IPS-18c (cell line): ENCODE measurements at regions not wholly inside any gene's neighbourhood (a gene's known extent, or its start where the extent isn't known, plus 50 kb on each side); places are given as distances from the start of the nearest gene placed in this dataset.

Experiments used
- H3K4me3 ChIP-seq: 2 replicates; pipeline ENCODE4 v1.7.0; 2013; ENCODE audit warnings: low read depth, mild to moderate bottlenecking, low read length, moderate library complexity; ENCODE audit not compliant: insufficient read depth
- H3K9me3 ChIP-seq: one replicate; pipeline ENCODE4 v1.6.1; 2013; ENCODE audit warnings: mild to moderate bottlenecking, low read length, moderate library complexity; ENCODE audit not compliant: control insufficient read depth, insufficient read depth

GRCh38 chr11:121800731-121801393, 315.2 kb downstream of the BLID start:
- Histone ChIP-seq H3K9me3 (no peaks in the 10 kb centered on the region), H3K4me3 (no peak overlapping the region)

DNA sequence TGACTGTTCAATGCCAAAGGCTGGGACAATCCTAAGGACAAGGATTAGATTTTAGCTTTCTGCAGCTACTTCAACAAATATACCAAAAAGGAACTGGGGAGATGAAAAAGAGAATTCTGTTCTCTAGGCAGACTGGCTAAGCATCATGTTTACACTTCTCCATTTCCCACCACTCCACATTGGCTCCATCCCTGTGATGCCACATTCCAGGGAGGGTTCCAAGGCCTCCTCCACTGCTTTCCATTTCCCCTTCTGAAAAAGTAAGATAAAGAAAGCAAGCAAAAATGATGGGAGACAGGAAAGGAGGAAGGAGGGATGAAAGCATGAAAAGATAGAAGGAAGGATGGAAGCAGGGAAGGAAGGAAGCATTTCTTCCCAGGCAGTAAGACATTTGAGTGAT, 315.8 kb downstream of the BLID start:
- H3K4me3 ChIP-seq, result no peak overlapping the region; the same call in 1 of the 2 replicates
- H3K9me3 ChIP-seq, result no peaks in the 10 kb centered on the region

DNA sequence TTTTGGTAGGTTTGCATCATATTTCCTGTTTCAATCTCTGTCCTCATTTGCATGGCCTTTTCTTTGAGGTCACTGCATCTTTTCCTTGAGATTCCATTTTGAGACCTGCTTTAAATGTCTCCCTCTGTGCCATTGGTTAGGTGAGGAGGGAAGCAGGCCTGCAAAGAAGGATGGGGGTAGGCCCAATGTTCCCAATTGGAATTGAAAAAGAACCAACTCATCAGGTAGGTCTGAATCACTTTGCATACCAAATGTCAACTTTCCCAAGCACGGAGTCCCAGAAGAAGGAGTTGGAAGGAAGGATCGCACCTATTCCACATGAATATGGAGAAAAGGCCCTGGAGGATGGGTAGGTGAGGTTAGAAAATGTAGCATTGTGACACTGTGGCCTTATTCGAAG, 318.5 kb downstream of the BLID start:
- no peaks in the 10 kb centered on the region for H3K9me3 ChIP-seq
- H3K4me3 ChIP-seq, result no peak overlapping the region

DNA sequence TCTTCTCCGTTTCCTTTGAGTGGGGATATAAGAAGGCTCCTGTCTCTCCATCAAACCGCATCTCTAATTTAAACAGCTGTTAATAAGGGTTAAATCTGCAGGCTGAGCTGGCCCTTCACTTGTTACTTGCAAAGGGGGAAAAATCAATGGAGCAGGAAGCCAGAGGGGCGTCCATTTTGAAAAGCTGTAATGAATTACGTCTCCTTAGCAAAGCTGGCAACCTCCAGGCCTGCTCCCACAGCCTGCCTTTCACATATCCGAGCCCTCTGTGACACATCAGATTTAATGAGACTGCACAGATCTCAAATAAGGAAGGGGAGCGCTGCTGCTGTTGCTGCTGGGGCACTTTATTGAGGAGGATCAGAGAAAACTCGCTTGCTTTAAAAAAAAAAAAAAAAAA, 320.8 kb downstream of the BLID start:
- Histone ChIP-seq H3K4me3 (no peak overlapping the region), H3K9me3 (no peaks in the 10 kb centered on the region)

- Histone ChIP-seq H3K4me3 (no peak overlapping the region), H3K9me3 (no peaks in the 10 kb centered on the region)
These were observed 321.3 kb downstream of the BLID start for GRCh38 chr11:121794671-121795141.

GRCh38 chr11:121793916-121794315, 322.1 kb downstream of the BLID start:
- no peak overlapping the region for H3K4me3 ChIP-seq
- H3K9me3 ChIP-seq, result no peaks in the 10 kb centered on the region

GRCh38 chr11:121793291-121793690, 322.7 kb downstream of the BLID start:
- no peaks in the 10 kb centered on the region for H3K9me3 ChIP-seq
- no peak overlapping the region for H3K4me3 ChIP-seq

DNA sequence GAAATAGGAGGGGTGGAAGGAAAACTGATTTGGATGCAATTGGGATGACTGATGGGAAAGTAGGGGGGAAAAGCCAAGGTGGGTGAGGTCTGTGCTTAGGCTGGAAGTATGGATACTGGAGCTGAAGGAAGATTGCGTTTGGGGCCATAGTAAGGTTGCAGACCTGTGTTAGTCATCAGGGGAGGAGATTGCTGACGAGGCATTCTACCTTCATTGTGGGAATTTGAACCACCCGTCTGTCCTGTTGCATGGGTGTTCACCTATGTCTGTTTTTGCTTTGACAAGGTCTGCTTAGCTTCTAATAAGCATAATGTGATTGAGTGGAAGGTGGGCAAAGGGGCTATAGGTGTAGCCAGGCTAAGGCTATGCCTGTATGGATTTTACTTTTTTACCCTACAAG, 323.8 kb downstream of the BLID start:
- no peak overlapping the region for H3K4me3 ChIP-seq
- no peaks in the 10 kb centered on the region for H3K9me3 ChIP-seq

- Histone ChIP-seq H3K4me3 (no peak overlapping the region), H3K9me3 (no peaks in the 10 kb centered on the region)
These were observed 325.6 kb downstream of the BLID start for GRCh38 chr11:121790430-121790829.

DNA sequence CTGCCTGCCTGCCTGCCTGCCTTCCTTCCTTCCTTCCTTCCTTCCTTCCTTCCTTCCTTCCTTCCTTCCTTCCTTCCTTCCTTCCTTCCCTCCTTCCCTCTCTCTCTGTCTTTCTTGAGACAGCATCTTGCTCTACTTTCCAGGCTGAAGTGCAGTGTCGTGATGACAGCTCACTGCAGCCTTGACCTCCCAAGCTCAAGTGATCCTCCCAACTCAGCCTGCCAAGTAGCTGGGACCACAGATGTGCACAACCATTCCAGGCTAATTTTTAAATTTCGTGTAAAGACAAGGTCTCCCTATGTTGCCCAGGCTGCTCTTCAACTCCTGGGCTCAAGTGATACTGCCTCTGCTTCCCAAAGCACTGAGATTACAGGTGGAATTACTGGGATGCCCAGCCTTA, 328.2 kb upstream of the SORL1-AS1 start:
- Histone ChIP-seq H3K9me3 (no peaks in the 10 kb centered on the region), H3K4me3 (no peak overlapping the region)

GRCh38 chr11:121777056-121777455, 324.3 kb upstream of the SORL1-AS1 start:
- Histone ChIP-seq H3K9me3 (no peaks in the 10 kb centered on the region), H3K4me3 (no peak overlapping the region)

GRCh38 chr11:121775276-121775675, 322.5 kb upstream of the SORL1-AS1 start:
- Histone ChIP-seq H3K9me3 (no peaks in the 10 kb centered on the region), H3K4me3 (no peak overlapping the region)

- Histone ChIP-seq H3K9me3 (no peaks in the 10 kb centered on the region), H3K4me3 (no peak overlapping the region)
These were observed 320.3 kb upstream of the SORL1-AS1 start for GRCh38 chr11:121773076-121773475.

GRCh38 chr11:121770939-121771595, 318.3 kb upstream of the SORL1-AS1 start:
- Histone ChIP-seq H3K4me3 (no peak overlapping the region), H3K9me3 (no peaks in the 10 kb centered on the region)

DNA sequence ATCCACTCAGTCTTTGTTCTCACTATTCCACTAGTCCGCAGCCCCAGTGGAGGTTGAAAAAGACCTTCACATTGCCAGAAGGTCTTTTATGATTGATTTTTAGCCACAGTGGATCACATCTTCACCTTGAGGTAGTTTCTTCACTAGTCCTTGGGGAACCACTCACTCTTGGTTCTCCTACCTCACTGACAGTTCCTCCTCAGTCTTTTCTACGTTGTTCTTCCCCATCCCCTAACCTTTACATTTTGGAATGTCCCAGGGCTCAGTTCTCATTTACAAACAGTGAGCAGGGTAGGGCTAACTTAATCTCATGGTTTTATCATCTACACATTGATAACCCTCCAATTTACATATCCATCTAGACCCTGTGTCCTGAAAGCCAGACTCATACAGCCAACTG, 316.4 kb upstream of the SORL1-AS1 start:
- no peaks in the 10 kb centered on the region for H3K9me3 ChIP-seq
- H3K4me3 ChIP-seq, result no peak overlapping the region

GRCh38 chr11:121767433-121767832, 314.7 kb upstream of the SORL1-AS1 start:
- Histone ChIP-seq H3K9me3 (no peaks in the 10 kb centered on the region), H3K4me3 (no peak overlapping the region)

- H3K4me3 ChIP-seq, result no peak overlapping the region
- H3K9me3 ChIP-seq, result no peaks in the 10 kb centered on the region
These were observed 314.2 kb upstream of the SORL1-AS1 start for GRCh38 chr11:121766991-121767390.

DNA sequence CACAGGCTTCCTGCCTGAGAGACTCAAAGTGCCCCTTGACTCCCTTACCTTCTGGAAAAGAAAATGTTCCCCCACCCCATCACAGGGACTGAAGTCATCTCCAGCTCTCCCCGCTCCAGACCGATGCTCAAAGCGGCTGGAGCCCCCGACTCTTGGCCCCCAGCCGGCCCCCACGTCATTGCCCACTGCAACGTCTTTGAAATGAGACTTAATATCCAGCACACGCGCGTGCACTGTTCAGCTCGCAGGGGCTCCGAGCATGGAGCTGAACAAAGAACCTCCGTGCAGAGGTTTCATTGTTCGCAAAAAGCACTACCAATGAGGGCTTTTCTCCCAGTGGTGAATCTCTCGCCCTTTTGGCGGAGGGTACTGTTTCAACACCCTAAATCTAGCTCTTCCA, 313.4 kb upstream of the SORL1-AS1 start:
- no peaks in the 10 kb centered on the region for H3K9me3 ChIP-seq

GRCh38 chr11:121763526-121763925, 310.8 kb upstream of the SORL1-AS1 start:
- Histone ChIP-seq H3K9me3 (no peaks in the 10 kb centered on the region), H3K4me3 (no peak overlapping the region)

More for the DNA sequence above, 313.4 kb upstream of the SORL1-AS1 start:
- no peak overlapping the region for H3K4me3 ChIP-seq
